CD14-positive monocyte (primary cell): ENCODE measurements at regions not wholly inside any gene's neighbourhood (a gene's known extent, or its start where the extent isn't known, plus 50 kb on each side); places are given as distances from the start of the nearest gene placed in this dataset.

Experiments
- DNase-seq, 3 donors: peaks; one replicate each; pipeline ENCODE4 v3.0.0-alpha.2; 2011 to 2022
- H2AFZ ChIP-seq: 2 replicates; pipeline ENCODE4 v1.6.0; 2012; ENCODE audit warnings: mild to moderate bottlenecking, low read depth, low read length, inconsistent platforms; ENCODE audit not compliant: insufficient read depth, poor library complexity, severe bottlenecking
- H3K27ac ChIP-seq, 2 donors: 1 replicate in 1 of 2; 2 replicates in 1 of 2; pipeline ENCODE4 v1.5.1; 2012 to 2013; ENCODE audit warnings: low read length in 2 of 2, control low read depth in 1 of 2, inconsistent platforms in 1 of 2, low read depth in 1 of 2, mild to moderate bottlenecking in 1 of 2
- H3K27me3 ChIP-seq, 2 donors: one replicate each; pipeline versions ENCODE4 v1.6.0 to v1.6.1; 2011 to 2013; ENCODE audit warnings: low read length in 2 of 2; ENCODE audit not compliant: control insufficient read depth in 2 of 2, insufficient read depth in 2 of 2
- H3K36me3 ChIP-seq, 2 donors: replicated peaks in 1 of 2; 1 replicate in 1 of 2; 2 replicates in 1 of 2; pipeline versions ENCODE4 v1.5.1 to v1.6.1; 2012 to 2013; ENCODE audit warnings: low read length in 2 of 2, control low read depth in 1 of 2, inconsistent platforms in 1 of 2, mild to moderate bottlenecking in 1 of 2; ENCODE audit not compliant: insufficient read depth in 2 of 2, control insufficient read depth in 1 of 2
- H3K4me1 ChIP-seq, 2 donors: 1 replicate in 1 of 2; 2 replicates in 1 of 2; pipeline versions ENCODE4 v1.5.1 to v1.6.1; 2012 to 2013; ENCODE audit warnings: low read length in 2 of 2, control low read depth in 1 of 2, inconsistent platforms in 1 of 2, mild to moderate bottlenecking in 1 of 2, moderate library complexity in 1 of 2; ENCODE audit not compliant: insufficient read depth in 2 of 2, control insufficient read depth in 1 of 2
- H3K4me2 ChIP-seq: replicated peaks from 2 replicates; pipeline ENCODE3; 2012; ENCODE audit warnings: low read length, moderate library complexity, mild to moderate bottlenecking; ENCODE audit not compliant: poor library complexity, severe bottlenecking; ENCODE audit errors: extremely low read depth
- H3K4me3 ChIP-seq, 3 experiments: fragments of 200-600 bp in 1 of 3; sonication (generic) in 1 of 3; replicated peaks in 1 of 3; 1 replicate in 2 of 3; 2 replicates in 1 of 3; pipeline ENCODE4 v1.5.1; 2011 to 2013; ENCODE audit warnings: low read length in 3 of 3, mild to moderate bottlenecking in 3 of 3, control low read depth in 2 of 3, low read depth in 2 of 3, inconsistent platforms in 1 of 3, moderate library complexity in 1 of 3
- H3K79me2 ChIP-seq: 2 replicates; pipeline ENCODE4 v1.6.0; 2012; ENCODE audit warnings: mild to moderate bottlenecking, control low read depth, inconsistent platforms, low read length, moderate library complexity; ENCODE audit not compliant: insufficient read depth
- H3K9ac ChIP-seq: 2 replicates; pipeline ENCODE4 v1.6.0; 2017; ENCODE audit warnings: low read length, mild to moderate bottlenecking; ENCODE audit not compliant: insufficient read depth, poor library complexity, severe bottlenecking
- H3K9me3 ChIP-seq, 2 donors: replicated peaks in 1 of 2; 1 replicate in 1 of 2; 2 replicates in 1 of 2; pipeline versions ENCODE4 v1.5.1 to v1.6.1; 2012 to 2013; ENCODE audit warnings: low read length in 2 of 2, control low read depth in 1 of 2; ENCODE audit not compliant: control insufficient read depth in 1 of 2, insufficient read depth in 1 of 2
- H4K20me1 ChIP-seq: 2 replicates; pipeline ENCODE4 v1.6.0; 2012; ENCODE audit warnings: mild to moderate bottlenecking, low read length, control low read depth, moderate library complexity; ENCODE audit not compliant: insufficient read depth
- H3K27ac Mint-ChIP-seq, 7 donors: one replicate each; pipeline ENCODE4 v1.8.0; 2020; ENCODE audit warnings: mild to moderate bottlenecking in 7 of 7, mixed read lengths in 7 of 7, moderate library complexity in 6 of 7, inconsistent platforms in 2 of 7
- H3K27me3 Mint-ChIP-seq, 3 donors: one replicate each; pipeline ENCODE4 v1.8.0; 2021 to 2022; ENCODE audit warnings: low read depth in 3 of 3, mild to moderate bottlenecking in 3 of 3, mixed read lengths in 3 of 3, moderate library complexity in 3 of 3, inconsistent platforms in 1 of 3
- H3K36me3 Mint-ChIP-seq, 2 donors: one replicate each; pipeline ENCODE4 v1.8.0; 2020; ENCODE audit warnings: mixed read lengths in 2 of 2, inconsistent platforms in 1 of 2, mild to moderate bottlenecking in 1 of 2
- H3K4me1 Mint-ChIP-seq: one replicate; pipeline ENCODE4 v1.8.0; 2020; ENCODE audit warnings: mild to moderate bottlenecking, mixed read lengths
- H3K4me3 Mint-ChIP-seq, 2 donors: one replicate each; pipeline ENCODE4 v1.8.0; 2020; ENCODE audit warnings: mild to moderate bottlenecking in 2 of 2, mixed read lengths in 2 of 2, moderate library complexity in 1 of 2
- H3K9me3 Mint-ChIP-seq, 7 donors: one replicate each; pipeline ENCODE4 v1.8.0; 2020 to 2022; ENCODE audit warnings: mixed read lengths in 7 of 7, mild to moderate bottlenecking in 6 of 7, moderate library complexity in 6 of 7, inconsistent platforms in 2 of 7
- CTCF ChIP-seq: fragments of 200-600 bp; IDR thresholded peaks from one replicate; pipeline ENCODE4 v1.8.0; 2022; ENCODE audit warnings: antibody characterized with exemption, mild to moderate bottlenecking
- WGBS: methylation state at CpG from one replicate; pipeline ENCODE4 v1.1.5; 2013; ENCODE audit warnings: missing lambda C conversion rate; ENCODE audit not compliant: insufficient coverage; 5-methylcytosine and 5-hydroxymethylcytosine counted together
- intact Hi-C, 2 donors: fragments of 100-400 bp; cut with micrococcal nuclease; formaldehyde crosslinking; loops; one replicate each; pipeline versions ENCODE4 v1.15.0 to v1.15.1; 2023

GRCh38 chr3:110149763-110150162, 812.4 kb upstream of the DPPA4 start:
- Histone ChIP-seq H3K27ac (no peak overlapping the region), H3K9me3 (peaks cover 0 to 7% of the 10 kb centered on the region in 2 donors), H2AFZ (no peak overlapping the region), H3K4me1 (no peaks in the 10 kb centered on the region), H3K4me3 (no peak overlapping the region), H3K4me2 (no peak overlapping the region), H3K79me2 (no peaks in the 10 kb centered on the region), H3K36me3 (no peaks in the 10 kb centered on the region), H4K20me1 (no peaks in the 10 kb centered on the region), H3K9ac (no peak overlapping the region), H3K27me3 (no peaks in the 10 kb centered on the region)
- Mint-ChIP-seq H3K27me3 (no peaks in the 10 kb centered on the region), H3K9me3 (peaks cover 0 to 5% (median 0%) of the 10 kb centered on the region in 7 donors), H3K36me3 (no peaks in the 10 kb centered on the region), H3K4me1 (no peaks in the 10 kb centered on the region), H3K4me3 (no peak overlapping the region), H3K27ac (no peak overlapping the region)
- DNase-seq, result no peak
- no peak for TF ChIP-seq CTCF
- intact Hi-C loops, result no loop called here

GRCh38 chr3:110157221-110157620, 819.9 kb upstream of the DPPA4 start:
- no peak overlapping the region for H3K9ac ChIP-seq
- intact Hi-C loops, result no loop called here
- no peak overlapping the region for H3K4me2 ChIP-seq
- no peak for DNase-seq
- peaks cover 0 to 2% (median 1%) of the 10 kb centered on the region in 7 donors for H3K9me3 Mint-ChIP-seq
- H3K9me3 ChIP-seq, result peaks cover 0 to 3% of the 10 kb centered on the region in 2 donors
- TF ChIP-seq CTCF, result no peak
- no peak overlapping the region for H3K4me3 ChIP-seq
- H3K4me1 ChIP-seq, result no peaks in the 10 kb centered on the region
- no peaks in the 10 kb centered on the region for H3K4me1 Mint-ChIP-seq
- H3K27me3 ChIP-seq, result no peaks in the 10 kb centered on the region
- peaks cover 0 to 2% (median 0%) of the 10 kb centered on the region in 3 donors for H3K27me3 Mint-ChIP-seq
- H3K36me3 ChIP-seq, result no peaks in the 10 kb centered on the region
- H3K27ac Mint-ChIP-seq, result no peak overlapping the region
- H3K27ac ChIP-seq, result no peak overlapping the region
- no peak overlapping the region for H2AFZ ChIP-seq
- H3K4me3 Mint-ChIP-seq, result no peak overlapping the region
- WGBS, result 100% methylated on average over 1 of the region's 4 CpGs
- no peaks in the 10 kb centered on the region for H3K79me2 ChIP-seq
- H4K20me1 ChIP-seq, result no peaks in the 10 kb centered on the region
- no peaks in the 10 kb centered on the region for H3K36me3 Mint-ChIP-seq
